ENCODE measurements at regions not wholly inside any gene's neighbourhood (a gene's known extent, or its start where the extent isn't known, plus 50 kb on each side); places are given as distances from the start of the nearest gene placed in this dataset.

DNA sequence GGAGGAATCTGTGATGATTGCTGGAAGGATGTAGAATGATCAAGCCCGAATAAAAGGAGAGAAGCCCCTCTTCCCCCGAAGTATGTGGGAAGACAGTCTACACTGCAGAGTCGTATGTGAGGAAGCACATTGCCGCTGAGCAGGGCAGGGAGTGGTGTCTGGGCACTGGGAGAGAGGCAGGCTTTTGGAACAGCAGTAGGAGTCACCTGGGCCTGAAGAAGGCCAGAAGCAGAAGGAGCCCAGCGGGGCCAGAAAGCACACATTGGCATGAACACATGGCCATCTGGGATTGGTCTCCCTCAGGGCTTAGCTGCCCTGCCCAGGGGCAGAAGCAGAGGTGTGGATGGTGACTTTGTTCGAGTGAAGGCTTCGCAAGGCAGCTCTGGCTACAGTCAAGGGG is 162.8 kb downstream of the ERCC6L2 start:
- DNase-seq (ENCODE audit: low spot score): no peak

DNA sequence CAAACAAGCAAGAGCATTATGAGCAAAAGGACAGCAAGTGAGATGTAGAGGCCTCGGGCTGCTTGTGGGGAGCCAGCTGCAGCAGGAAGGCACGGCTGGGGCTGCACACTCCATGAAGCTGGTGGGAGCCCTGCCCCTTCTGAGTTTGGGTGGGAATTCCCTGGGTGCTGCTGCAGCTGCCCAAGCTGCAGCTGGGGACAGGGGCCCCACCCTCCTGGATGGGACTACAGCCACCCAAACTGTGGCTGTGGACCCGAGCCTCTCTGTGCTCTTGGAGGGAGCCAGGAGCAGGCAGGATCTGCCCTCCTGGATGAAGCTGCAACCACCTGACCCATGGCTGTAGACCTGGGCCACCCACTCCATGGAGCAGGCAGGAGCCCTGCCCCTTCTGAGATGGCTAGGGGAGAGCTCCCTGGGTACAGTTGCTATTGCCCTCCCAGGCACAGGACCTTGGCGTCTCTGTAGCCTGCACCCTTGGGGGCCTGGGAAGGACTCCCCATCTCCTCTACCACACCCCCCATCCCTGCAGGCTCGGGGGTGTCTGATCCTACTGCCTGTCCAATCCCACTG is 159.1 kb downstream of the ERCC6L2 start:
- no peak for DNase-seq (ENCODE audit: low spot score)

DNA sequence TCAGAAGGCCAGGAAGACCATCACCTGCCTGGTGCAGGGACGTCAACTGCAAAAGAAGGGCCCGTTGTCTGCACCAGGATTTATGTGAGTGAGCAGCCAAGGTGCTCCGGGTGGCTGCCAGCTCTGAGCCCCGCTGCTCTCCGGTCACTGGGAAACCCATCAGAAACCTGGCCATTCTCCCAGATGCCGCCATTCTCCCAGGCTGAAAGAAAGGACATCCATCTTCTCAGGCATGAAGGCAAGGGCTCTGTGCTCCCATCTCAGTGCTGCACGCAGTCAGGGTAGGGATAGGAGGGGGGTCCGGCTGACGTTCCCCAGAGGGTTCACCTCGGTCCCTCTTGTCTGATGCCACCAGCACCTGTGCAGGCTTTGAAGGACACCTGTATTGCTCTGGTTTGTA is 158.4 kb downstream of the ERCC6L2 start:
- DNase-seq (ENCODE audit: low spot score): no peak

DNA sequence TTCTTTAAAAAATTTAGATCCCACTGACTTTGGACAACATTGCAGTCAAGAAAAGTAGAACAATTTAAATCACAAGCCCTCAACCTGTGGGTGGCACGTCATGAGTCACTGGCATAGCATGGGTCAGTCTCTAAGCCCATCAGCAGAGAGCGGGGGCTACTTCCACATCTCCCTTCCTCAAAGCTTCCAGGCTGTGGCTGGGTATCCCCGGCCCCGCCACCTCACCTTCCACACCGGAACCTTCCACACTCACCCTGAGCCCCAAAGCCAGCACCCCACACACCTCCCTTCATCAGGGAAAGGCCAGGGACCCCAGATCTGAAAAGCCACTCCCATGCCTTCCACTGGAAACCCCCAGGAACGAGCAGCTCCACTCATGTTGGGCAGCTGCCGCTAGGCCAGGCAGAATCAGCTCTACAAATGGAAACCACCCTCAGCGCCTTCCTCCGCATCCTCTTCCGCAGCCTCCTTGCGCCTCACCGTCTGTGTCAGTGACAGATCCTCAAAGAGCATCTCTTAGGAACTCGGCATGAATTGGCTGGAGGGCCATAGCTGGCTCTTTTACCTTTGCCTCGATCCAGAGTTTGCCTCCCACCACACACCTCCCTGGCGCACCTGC is 156.5 kb downstream of the ERCC6L2 start:
- no peak for DNase-seq (ENCODE audit: low spot score)

DNA sequence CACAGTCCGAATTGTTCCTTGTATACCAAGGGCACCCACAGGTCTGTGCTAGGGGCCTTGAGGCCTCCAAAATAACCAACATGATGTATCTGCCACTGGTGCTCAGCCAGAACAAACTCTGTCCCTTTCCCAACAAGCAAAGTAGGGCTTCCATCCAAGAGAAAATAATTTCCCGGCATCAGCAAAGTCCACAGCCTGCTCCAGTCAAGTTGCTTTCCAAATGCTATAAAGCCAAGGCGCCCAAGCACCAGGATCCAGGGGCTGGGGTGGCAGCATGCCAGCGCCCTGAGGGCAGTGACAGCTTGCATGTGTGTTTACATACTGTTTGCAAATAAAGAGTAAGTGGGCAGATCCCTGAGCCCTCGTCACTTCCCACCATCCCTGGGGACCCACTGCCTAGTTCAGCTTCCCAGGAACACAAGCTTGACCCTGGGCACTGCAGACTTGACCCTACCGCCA is 155.9 kb downstream of the ERCC6L2 start:
- DNase-seq (ENCODE audit: low spot score): no peak

DNA sequence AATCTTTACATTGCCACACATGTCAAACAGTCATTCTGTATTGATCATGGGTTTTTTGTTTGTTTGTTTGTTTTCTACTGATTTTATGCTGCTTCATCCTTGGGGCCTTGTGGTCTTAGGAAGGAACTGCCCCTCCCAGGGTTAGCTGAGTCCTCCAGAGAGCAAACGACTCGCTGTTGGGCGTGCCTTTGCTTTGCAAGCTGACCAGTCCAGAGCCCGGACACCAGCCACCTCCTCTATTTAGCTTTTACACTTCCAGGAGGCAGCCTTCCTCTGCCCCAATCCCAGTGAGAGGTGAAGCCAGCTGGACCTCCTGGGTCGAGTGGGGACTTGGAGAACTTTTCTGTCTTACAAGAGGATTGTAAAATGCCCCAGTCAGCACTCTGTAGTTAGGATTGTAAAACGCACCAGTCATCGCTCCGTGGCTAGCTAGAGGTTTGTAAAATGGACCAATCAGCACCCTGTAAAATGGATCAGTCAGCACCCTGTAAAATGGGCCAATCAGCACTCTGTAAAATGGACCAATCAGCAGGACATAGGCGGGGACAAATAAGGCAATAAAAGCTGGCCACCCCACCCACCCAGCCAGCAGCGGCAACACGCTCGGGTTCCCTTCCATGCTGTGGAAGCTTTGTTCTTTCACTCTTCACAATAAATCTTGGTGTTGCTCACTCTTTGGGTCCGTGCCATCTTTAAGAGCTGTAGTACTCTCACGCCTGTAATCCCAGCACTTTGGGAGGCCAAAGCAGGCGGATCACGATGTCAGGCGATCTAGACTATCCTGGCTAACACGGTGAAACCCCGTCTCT is 154.4 kb downstream of the ERCC6L2 start:
- no peak for DNase-seq (ENCODE audit: low spot score)

DNA sequence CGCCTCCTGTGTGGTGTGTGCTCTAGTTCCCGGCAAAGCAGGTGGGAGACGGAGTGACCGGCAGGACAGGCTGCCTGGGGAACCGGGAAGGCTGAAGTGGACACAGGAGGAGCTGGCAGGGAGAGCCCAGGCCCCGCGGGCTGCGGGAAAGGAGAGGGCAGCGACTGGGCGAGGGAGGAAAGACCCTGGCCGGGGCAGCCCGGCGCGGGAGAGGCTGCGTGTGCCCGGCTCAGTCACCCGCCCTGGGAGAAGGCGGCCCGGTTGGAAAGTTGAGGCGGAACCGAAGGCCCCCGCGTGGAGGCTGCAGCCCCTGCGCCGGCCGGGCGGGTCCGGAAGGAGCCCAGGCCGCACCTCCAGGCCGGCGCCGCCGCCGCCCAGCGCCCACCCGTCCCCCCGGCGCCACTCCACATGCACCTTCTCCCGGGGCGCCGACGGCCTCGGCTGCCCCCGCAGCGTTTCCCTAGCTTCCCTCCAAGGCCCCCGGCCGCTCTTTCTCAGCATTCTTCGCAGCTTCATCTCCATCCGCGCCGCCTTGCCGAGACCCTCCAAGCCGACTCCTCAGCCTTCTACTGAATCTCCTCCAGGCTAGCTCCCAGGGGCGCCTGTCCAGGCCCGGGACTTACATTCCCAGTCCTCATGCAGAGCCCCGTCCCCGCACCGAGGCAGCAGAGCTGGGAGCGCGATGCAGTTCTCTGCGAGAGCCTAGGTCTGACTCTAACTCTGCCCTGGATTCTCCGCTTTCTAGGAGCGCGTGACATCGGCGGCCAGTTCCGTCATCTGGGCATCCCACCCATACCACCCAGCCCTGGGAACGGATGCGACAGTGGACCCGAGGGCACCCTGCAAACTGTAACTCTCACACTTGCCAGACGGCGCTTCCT is 152.0 kb downstream of the ERCC6L2 start:
- no peak for DNase-seq (ENCODE audit: low spot score)

DNA sequence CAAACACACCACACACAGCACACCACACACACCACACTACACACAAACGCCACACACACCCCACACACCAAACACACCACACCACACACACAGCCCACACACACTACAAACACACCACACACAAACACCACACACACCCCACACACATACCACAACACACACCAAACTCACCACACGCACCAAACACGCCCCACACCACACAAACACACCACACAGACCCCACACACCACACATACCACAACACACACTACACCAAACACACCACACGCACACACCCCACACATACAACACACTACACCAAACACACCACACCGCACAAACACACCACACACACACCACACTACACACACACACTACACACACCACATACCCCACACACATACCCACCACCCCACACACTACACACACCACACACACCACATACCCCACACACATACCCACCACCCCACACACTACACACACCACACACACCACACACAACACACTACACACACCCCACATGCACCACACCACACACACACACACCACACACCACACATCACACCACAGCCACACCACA is 151.2 kb downstream of the ERCC6L2 start:
- no peak for DNase-seq (ENCODE audit: low spot score)

DNA sequence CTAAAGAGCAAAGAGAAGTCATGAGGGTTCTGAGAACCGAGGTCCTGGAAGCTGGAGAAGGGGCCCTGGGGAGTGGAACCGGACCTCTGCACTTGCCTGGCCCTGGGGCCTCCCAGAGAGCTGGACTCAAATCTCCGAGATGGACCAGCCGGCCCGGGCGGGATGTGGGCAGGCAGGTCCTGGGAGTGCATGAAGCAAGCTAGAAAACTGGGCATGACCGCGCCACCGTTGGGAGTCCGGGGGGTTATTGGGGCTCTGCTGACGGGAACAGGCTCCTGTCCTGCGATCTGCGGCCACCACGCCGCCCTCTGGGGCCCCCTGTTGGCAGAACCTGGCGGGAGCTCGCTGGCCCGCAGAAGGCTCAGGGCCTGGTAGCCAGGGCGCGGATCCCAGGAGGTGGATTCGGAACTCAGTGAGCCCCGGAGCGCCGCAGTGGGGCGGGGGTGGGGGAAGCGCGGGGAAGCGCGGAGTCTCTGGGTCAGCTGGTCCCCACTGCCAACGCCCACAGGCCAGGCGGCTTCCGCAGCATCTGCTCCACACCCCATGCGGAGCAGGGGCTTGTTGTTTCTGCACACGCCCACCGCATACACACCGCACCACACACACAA is 150.6 kb downstream of the ERCC6L2 start:
- no peak for DNase-seq (ENCODE audit: low spot score)

DNA sequence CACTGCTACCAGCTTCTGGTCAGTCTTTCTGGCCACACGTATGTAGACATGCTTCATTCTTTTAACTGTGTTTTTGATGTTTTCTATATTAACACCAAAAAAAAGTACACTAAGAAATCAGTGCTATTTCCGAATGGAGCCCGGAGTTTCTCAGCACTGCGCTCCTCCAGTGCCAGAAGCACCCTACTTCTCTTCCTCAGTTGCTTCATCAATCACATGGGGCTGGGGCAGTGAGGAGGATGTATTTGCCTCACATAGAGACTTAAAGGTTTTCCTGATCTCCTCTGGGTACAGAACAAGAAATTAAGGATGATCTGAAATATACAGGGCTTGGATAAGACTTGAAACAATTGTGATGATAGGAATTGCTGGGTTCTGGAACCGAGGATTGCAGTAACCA is 148.0 kb downstream of the ERCC6L2 start:
- no peak for DNase-seq (ENCODE audit: low spot score)

DNA sequence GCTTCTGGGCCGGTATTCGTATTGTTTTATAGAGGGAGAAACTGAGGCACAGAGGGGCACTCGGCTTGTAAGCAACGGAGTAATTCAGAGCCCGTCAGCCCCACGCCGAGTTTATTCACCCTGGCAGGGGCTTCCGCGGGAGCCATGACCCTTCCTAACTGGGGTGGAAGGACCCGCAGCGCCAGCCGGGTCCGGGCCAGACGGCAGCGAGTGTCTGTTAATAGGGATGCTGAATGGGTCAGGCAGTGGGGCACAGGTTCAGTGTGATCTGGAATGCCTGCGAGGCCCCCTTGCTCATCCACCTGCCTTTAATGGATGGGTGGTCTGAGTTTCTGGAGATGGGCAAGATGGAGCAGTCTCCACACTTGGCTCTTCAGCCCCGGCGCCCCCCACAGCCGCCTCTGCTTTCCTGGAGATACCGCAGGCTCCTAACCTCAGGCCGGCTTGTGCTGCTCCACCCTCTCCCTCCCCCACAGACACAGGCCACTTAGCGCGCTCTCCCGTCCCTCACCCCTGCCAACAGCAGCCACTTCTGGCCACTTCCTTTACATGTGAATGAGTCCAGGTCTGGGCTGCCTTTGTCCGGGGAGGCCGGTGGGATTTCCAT is 147.1 kb downstream of the ERCC6L2 start:
- no peak for DNase-seq (ENCODE audit: low spot score)

DNA sequence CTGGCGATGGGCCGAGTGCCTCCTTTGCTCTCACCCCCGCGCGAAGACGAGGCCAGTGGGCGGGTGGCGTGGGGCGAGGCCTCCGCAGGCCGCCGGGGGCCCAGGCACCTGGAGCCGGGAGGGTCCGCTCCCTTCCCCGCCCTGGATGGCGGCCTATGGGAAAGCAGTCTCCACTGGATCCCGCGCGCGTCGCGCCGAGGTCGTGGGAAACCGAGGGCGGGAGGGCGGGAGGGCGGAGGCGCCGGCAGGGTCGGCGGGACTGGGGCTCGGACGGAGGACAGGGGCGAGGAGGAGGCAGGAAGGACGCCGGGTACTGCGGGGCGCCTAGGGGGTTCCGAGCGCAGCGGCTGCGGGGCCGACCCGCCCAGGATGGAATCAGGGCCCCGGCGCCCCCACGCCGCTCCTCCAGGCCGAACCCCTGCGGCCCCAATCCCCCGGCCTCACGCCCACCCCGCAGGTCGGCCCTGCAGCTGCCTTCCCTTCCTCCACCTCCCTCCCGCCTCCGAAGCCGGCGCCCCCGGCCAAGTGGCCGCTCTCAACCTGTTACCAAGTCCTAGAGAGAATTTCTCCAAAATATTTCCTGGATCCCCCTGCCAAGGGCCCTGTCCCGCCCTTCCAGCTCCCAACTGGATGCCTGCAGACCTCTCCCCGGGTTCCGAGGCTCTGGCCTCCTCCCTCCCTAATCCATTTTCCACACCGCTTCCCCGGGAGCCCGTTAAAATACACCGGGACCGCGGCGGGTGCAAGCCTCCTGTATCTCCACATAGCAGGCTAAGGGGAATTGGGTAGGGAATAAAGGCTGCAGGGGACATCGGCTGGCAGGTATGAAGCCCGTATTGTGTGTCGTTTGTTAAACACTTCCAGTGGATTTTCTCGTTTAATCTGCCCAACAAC is 146.3 kb downstream of the ERCC6L2 start:
- no peak for DNase-seq (ENCODE audit: low spot score)

DNA sequence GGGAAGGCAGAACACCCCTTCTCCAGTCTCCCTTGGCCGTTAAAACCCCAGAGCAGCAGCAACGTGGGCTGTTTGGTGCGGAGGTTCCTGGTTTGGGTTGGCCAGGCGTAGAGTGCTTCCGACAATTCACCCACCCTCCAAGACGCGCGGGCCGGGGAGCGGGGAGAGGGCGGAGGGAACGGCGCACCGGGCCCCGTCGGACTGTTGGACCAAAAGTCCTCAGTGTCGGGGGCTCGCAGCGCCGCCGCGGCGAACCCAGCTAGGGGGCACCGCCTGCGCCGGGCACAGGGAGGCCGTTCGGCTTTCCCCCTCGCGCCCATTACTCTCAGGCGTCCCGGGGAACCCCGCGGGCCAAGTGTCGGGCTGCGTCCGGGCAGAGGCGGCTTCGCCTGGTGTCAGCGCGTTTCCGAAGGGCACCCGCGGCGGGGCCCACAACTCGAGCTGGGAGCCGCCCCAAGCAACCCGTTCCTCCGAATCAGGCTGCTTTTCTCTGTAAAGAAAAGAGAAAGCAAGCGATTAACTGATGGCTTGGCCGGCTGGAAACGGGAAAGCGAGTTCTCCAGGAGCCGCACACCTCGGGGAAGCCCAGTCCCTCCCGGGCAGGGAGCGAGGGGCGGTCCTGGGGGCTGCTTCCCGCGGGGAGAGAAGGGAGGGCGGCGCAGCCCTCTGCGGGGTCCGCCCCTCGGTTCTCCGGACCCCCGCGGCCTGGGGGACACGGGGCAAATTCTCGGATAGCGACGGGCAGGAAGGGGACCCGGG is 145.5 kb downstream of the ERCC6L2 start:
- no peak for DNase-seq (ENCODE audit: low spot score)

DNA sequence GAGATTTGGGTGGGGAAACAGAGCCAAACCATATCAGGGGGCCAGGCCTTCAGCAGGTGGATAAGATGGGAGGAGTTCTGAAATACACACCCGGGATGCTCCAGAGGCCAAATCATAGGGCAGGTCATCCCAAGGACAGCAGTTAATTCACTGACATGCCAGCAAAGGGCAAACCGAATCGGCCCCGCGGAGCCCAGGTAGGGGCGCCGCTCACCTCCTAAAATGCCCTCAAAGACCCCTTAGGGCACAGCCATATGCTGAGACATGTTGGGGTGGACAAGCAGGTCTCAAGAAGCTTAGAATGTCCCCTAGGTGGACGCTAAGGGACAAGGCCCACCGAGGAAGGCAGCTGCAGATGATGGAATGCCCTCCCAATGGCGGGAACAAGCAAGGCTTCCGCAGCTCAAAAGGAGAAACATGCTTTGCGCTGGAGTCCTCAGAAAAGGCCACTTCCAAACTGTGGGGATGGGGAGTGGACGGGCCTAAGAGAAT is 144.9 kb downstream of the ERCC6L2 start:
- DNase-seq (ENCODE audit: low spot score): no peak

Data from kidney capillary endothelial cell (primary cell).